ENCODE measurements at regions not wholly inside any gene's neighbourhood (a gene's known extent, or its start where the extent isn't known, plus 50 kb on each side); places are given as distances from the start of the nearest gene placed in this dataset.

DNA sequence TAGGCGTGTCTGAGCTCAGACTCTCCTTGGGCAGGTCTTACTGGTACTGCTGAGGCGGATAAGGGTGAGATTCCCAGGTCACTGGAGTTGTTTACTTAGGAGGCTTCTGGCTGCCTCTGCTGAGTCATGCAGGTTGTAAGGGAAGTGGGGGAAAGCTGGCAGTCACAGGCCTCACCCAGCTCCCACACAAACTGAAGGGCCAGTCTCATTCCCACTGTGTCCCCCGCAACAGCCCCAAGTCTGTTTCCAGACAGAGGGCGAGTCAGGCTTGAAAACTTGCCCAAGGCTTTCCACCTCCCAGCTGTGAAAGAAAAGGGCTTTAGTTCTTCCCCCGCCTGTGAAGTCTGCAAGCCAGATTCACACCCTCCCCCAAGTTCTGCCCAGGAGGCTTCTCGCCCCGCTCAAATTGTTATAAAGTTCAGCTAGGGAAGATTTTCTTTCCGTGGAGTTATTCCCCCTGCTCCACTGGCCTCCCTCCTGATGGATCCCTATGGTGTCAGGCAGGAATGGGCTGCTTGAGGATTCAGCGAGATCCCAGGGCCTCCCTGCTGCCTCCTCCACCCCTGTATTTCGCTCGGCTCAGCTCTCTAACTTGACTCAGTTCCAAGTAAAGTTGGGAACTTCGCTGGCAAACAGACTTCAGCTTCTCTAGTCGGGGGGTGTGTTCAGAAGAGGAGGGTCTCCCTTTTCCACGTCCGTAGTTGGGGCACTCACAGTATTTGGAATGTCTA lies 248.6 kb downstream of the NR4A2 start (continued):
- TF ChIP-seq, protein P1, sequence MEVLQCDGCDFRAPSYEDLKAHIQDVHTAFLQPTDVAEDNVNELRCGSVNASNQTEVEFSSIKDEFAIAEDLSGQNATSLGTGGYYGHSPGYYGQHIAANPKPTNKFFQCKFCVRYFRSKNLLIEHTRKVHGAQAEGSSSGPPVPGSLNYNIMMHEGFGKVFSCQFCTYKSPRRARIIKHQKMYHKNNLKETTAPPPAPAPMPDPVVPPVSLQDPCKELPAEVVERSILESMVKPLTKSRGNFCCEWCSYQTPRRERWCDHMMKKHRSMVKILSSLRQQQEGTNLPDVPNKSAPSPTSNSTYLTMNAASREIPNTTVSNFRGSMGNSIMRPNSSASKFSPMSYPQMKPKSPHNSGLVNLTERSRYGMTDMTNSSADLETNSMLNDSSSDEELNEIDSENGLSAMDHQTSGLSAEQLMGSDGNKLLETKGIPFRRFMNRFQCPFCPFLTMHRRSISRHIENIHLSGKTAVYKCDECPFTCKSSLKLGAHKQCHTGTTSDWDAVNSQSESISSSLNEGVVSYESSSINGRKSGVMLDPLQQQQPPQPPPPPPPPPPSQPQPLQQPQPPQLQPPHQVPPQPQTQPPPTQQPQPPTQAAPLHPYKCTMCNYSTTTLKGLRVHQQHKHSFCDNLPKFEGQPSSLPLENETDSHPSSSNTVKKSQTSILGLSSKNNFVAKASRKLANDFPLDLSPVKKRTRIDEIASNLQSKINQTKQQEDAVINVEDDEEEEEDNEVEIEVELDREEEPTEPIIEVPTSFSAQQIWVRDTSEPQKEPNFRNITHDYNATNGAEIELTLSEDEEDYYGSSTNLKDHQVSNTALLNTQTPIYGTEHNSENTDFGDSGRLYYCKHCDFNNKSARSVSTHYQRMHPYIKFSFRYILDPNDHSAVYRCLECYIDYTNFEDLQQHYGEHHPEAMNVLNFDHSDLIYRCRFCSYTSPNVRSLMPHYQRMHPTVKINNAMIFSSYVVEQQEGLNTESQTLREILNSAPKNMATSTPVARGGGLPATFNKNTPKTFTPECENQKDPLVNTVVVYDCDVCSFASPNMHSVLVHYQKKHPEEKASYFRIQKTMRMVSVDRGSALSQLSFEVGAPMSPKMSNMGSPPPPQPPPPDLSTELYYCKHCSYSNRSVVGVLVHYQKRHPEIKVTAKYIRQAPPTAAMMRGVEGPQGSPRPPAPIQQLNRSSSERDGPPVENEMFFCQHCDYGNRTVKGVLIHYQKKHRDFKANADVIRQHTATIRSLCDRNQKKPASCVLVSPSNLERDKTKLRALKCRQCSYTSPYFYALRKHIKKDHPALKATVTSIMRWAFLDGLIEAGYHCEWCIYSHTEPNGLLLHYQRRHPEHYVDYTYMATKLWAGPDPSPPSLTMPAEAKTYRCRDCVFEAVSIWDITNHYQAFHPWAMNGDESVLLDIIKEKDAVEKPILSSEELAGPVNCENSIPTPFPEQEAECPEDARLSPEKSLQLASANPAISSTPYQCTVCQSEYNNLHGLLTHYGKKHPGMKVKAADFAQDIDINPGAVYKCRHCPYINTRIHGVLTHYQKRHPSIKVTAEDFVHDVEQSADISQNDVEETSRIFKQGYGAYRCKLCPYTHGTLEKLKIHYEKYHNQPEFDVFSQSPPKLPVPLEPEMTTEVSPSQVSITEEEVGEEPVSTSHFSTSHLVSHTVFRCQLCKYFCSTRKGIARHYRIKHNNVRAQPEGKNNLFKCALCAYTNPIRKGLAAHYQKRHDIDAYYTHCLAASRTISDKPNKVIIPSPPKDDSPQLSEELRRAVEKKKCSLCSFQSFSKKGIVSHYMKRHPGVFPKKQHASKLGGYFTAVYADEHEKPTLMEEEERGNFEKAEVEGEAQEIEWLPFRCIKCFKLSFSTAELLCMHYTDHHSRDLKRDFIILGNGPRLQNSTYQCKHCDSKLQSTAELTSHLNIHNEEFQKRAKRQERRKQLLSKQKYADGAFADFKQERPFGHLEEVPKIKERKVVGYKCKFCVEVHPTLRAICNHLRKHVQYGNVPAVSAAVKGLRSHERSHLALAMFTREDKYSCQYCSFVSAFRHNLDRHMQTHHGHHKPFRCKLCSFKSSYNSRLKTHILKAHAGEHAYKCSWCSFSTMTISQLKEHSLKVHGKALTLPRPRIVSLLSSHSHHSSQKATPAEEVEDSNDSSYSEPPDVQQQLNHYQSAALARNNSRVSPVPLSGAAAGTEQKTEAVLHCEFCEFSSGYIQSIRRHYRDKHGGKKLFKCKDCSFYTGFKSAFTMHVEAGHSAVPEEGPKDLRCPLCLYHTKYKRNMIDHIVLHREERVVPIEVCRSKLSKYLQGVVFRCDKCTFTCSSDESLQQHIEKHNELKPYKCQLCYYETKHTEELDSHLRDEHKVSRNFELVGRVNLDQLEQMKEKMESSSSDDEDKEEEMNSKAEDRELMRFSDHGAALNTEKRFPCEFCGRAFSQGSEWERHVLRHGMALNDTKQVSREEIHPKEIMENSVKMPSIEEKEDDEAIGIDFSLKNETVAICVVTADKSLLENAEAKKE (CRISPR knock-in tag; IDR thresholded peaks at IDR 0.05) = no peak
- TF ChIP-seq EZH2 (IDR thresholded peaks at IDR 0.05; ENCODE audit: low read depth, unreplicated experiment) = no peak
- no peak for TF ChIP-seq STAT1 (IDR thresholded peaks at IDR 0.05; ENCODE audit: unreplicated experiment)
- TF ChIP-seq POLR2AphosphoS5 (IDR thresholded peaks at IDR 0.05; ENCODE audit: low read depth) = no peak

DNA sequence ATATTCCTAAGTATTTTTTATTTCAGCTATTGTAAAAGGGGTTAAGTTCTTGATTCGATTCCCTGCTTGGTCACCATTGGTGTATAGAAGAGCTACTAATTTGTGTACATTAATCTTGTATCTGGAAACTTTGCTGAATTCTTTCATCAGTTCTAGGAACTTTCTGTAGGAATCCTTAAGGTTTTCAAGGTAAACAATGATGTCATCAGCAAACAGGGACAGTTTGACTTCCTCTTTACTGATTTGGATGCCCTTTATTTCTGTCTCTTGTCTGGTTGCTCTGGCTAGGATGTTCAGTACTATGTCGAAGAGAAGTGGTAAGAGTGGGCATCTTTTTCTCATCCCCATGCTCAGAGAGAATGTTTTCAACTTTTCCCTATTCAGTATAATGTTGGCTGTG lies 252.7 kb downstream of the NR4A2 start:
- Mint-ChIP-seq H3K4me3 (no peak overlapping the region), H3K27me3 (ENCODE audit: insufficient read depth, low read depth, poor library complexity) (peaks cover 6% of the 10 kb centered on the region), H3K27ac (no peak overlapping the region), H3K9me3 (peaks cover 12% of the 10 kb centered on the region), H3K36me3 (ENCODE audit: low read depth) (peaks cover 16% of the 10 kb centered on the region; the same call in 2 of the 3 replicates), H3K4me1 (no peaks in the 10 kb centered on the region; the same call in 2 of the 3 replicates)
- Histone ChIP-seq H3K79me2 (replicated peaks; ENCODE audit: insufficient read depth) (no peaks in the 10 kb centered on the region), H4K20me1 (replicated peaks; ENCODE audit: insufficient read depth) (no peaks in the 10 kb centered on the region), H3K27ac (ENCODE audit: low read depth) (no peak overlapping the region), H3F3A (replicated peaks; ENCODE audit: low read depth) (no peaks in the 10 kb centered on the region), H3K4me3 (no peak overlapping the region), H3K4me1 (ENCODE audit: insufficient read depth) (no peaks in the 10 kb centered on the region), H3K9me2 (ENCODE audit: insufficient read depth) (0 out of 2 replicates have a peak, but pooled peaks cover 3% of the 10 kb centered on the region), H3K27me3 (ENCODE audit: insufficient read depth) (no peaks in the 10 kb centered on the region), H3K36me3 (ENCODE audit: insufficient read depth) (no peaks in the 10 kb centered on the region), H3K4me2 (no peak overlapping the region), H2AFZ (no peak overlapping the region)
- TF ChIP-seq REST (IDR thresholded peaks at IDR 0.05; ENCODE audit: unreplicated experiment) (no peak), STAT1 (IDR thresholded peaks at IDR 0.05; ENCODE audit: unreplicated experiment) (no peak), EZH2phosphoT487 (IDR thresholded peaks at IDR 0.05; ENCODE audit: unreplicated experiment) (no peak)
- DNase-seq (ENCODE audit: low spot score) (no peak), ATAC-seq (no peak)

All from GM23338 (cell line).